GM10248 (cell line): ENCODE measurements at regions not wholly inside any gene's neighbourhood (a gene's known extent, or its start where the extent isn't known, plus 50 kb on each side); places are given as distances from the start of the nearest gene placed in this dataset.

Experiments
- CTCF ChIA-PET: fragments of 300-600 bp; sonication (Branson Sonifier 250); formaldehyde crosslinking; extraction: SDS; loops from one replicate; lab custom pipeline; 2021; ENCODE audit warnings: antibody characterized with exemption; lab: Yijun Ruan, JAX
- POLR2A ChIA-PET: fragments of 350-650 bp; sonication (Branson Sonifier 250); formaldehyde crosslinking; extraction: SDS; loops from one replicate; lab custom pipeline; 2020; ENCODE audit warnings: antibody characterized with exemption; lab: Yijun Ruan, JAX
- DNase-seq: peaks from one replicate; pipeline ENCODE4 v3.0.0; 2012; ENCODE audit errors: extremely low spot score
- TF ChIP-seq, protein P1 (sequence below): IDR thresholded peaks from 2 replicates; pipeline ENCODE4 v1.5.1; 2012; ENCODE audit warnings: mild to moderate bottlenecking, low read depth; ENCODE audit errors: extremely low read depth, missing control alignments, control extremely low read depth

DNA sequence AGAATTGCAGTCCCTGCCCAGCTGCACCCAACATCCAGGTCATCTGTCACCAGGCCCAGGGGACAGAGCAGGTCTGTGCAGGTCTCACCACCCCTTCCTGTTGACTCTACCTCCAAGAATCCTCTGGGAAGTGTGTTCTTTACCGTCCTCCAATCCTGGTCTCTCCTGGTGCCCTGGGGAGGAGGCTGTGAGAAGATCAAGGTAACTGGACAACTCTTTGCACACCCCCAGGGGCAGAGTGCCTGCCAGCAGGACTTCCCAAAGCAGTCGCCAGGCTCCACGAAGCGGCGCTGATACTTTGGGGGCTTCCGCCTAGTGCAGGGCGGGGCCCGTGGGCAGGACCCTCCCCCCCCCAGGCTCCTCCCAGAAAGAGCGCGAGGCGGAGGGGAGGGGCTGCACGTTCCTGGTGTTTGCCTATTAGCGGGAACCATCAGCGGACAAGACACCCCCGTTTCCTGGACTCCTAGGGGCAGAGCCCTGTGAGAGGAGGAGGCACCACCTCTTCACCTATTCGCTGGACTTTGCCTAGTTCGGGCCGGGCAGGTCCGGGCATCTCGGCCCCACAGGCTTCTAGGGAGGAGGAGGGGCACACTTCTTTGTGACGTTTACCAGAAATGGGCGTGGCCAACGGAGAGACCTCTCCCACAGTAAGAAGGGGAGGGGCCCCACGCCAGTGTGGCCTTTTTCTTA lies 918.0 kb downstream of the AACS start:
- TF ChIP-seq, protein P1, sequence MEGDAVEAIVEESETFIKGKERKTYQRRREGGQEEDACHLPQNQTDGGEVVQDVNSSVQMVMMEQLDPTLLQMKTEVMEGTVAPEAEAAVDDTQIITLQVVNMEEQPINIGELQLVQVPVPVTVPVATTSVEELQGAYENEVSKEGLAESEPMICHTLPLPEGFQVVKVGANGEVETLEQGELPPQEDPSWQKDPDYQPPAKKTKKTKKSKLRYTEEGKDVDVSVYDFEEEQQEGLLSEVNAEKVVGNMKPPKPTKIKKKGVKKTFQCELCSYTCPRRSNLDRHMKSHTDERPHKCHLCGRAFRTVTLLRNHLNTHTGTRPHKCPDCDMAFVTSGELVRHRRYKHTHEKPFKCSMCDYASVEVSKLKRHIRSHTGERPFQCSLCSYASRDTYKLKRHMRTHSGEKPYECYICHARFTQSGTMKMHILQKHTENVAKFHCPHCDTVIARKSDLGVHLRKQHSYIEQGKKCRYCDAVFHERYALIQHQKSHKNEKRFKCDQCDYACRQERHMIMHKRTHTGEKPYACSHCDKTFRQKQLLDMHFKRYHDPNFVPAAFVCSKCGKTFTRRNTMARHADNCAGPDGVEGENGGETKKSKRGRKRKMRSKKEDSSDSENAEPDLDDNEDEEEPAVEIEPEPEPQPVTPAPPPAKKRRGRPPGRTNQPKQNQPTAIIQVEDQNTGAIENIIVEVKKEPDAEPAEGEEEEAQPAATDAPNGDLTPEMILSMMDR = no peak
- POLR2A ChIA-PET = no interaction called here
- DNase-seq = no peak
- CTCF ChIA-PET = no interaction called here

- DNase-seq = no peak
- TF ChIP-seq, protein P1 = no peak
- ChIA-PET CTCF (no interaction called here), POLR2A (no interaction called here)
These were observed 918.7 kb downstream of the AACS start for GRCh38 chr12:125983784-125984500.

DNA sequence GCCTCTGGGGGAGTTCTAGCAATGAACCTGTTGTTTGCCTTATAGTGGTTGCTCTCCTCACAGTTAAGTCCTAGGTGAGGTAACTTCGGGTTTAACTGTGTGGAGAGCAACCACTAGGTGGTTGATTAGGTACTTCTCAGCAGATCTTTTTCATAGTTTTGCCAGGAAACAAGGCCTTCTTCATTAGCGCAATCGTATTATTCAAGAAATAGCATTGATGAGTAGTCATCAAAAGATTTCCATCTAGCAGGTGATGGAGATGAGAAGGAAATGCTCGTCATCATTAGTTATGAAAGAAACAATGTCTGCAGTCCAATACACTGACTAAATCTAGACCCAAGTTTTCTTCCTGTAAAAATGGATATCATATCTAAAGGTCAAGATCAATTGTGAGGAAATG lies 923.3 kb downstream of the AACS start:
- TF ChIP-seq, protein P1 = no peak
- POLR2A ChIA-PET = no interaction called here
- CTCF ChIA-PET = no interaction called here
- DNase-seq = no peak

DNA sequence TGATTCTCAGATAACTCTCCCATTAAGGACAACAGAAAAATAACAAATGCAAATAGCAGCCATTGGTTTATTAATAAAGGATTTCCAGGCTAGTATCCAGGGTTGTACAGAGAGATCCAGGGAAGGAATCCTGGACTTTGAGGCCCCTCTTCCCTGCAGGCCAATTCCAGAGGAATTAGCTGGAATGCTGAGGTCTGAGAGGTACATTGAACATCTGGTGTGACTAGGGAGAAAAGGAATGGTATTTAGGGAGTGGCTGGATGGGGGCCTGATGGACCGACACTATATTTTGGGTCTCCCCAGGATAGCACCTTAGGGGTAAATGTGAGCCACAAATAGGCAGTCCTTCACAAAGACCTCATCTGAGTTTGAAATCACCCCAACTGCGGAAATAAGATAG lies 924.5 kb downstream of the AACS start:
- TF ChIP-seq, protein P1 = no peak
- no peak for DNase-seq
- ChIA-PET POLR2A (no interaction called here), CTCF (no interaction called here)

DNA sequence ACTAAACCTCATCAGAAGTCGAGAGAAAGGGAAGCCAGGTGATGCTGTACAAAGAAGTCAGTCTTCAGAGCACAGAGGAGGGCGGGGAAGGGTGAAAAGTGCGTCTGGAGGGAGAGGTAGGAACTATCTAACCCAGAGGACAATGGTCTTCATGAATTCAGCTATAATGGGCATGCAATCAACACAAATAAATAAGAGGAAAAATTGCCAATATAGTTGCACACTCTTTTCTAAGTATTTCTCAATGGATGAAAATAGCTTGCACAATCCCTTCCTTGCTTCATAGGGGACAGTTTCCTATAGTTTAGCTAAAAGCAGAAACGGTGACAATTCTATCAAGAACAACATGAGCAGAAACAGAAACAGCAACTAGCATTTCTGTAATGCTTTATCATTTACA lies 931.2 kb downstream of the AACS start:
- TF ChIP-seq, protein P1 = no peak
- POLR2A ChIA-PET = no interaction called here
- no peak for DNase-seq
- CTCF ChIA-PET = no interaction called here

DNA sequence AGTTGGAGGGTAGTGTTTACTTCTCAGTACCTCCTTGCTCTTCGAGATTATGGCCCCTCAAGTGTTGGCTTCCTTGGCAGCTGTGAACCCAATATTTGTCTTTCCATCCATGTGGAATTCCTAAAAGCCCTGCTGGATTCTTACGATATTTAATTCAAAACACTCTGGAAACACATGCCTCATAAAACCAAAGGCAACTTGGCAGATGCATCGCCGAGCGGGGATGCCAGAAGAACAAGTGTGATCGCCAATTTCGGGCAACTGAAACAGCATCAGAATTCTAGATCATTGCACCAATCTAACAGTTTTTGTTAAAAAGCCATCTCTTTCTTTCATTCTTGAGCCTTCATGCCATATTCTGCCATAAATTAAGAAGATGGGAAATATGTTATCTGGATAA lies 934.4 kb downstream of the AACS start:
- TF ChIP-seq, protein P1 = no peak
- DNase-seq = no peak
- ChIA-PET CTCF (no interaction called here), POLR2A (no interaction called here)
